Stimulated activated CD8-positive, alpha-beta memory T cell treated with anti-CD3 and anti-CD28 coated beads, Interleukin-4, amount 100 ng/mL, for 24 hours (primary cell): ENCODE measurements at regions not wholly inside any gene's neighbourhood (a gene's known extent, or its start where the extent isn't known, plus 50 kb on each side); places are given as distances from the start of the nearest gene placed in this dataset.
"Not testable (repeated sequence)": the region's sequence is repeated elsewhere in the genome, so short reads cannot be mapped to it uniquely, and the experiment has no call there.

Experiments
- DNase-seq: peaks from one replicate; pipeline ENCODE4 v3.0.0-alpha.2; 2020; ENCODE audit warnings: low read depth

DNA sequence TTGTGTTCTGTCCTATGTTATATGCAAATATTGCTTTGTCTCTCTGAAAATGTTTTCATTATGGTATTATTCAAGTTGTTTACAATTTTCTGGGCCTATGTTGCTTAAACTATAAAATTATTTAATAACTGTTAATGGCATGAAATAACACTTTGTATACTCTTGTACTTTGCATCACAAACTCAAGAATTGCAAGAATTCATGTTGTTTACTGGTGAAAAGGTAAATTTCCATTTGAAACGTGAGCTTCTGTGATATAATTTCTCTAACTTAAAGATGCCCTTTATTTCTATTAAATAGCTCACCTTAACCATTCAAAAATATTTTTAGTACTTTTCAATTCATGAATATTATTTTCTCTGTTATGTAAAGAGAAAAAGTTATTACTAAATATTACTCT, 1504.2 kb downstream of the SUCLG1 start:
- DNase-seq, result no peak

DNA sequence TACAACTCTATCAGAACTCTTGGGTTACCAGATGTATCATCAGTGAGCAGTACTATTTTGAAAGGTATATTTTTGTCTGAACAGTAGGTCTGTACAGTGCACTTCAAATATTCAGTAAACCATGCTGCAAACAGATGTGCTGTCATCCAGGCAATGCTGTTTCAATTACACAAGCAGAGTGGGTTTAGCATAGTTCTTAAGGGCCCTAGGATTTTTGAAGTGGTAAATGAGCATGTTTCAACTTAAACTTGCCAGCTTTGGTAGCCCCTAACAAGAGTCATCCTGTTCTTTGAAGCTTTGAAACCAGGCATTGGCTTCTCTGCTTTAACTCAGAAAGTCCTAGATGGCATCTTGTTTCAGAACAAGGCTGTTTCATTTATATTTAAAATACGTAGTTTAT, 1519.9 kb downstream of the SUCLG1 start:
- DNase-seq, result no peak

- not testable (repeated sequence) for DNase-seq
These were observed 1520.7 kb downstream of the SUCLG1 start for GRCh38 chr2:82938321-82938845.

DNA sequence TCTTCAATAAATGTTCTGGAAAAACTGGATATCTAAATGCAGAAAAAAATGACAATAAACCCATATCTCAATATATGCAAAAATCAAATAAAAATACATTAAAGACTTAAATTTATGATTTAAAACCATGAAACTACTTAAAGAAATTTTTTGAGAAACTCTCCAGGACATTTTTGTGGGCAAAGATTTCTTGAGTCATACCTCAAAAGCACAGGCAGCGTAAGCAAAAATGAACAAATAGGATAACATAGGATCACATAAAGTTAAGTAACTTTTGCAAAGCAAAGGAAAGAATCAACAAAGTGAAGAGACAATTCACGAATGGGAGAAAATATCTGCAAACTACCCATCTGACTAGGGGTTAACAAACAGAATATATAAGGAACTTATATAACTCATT, 1545.5 kb downstream of the SUCLG1 start:
- DNase-seq, result no peak

GRCh38 chr2:82896117-82896516, 1563.0 kb downstream of the SUCLG1 start:
- no peak for DNase-seq

- DNase-seq, result no peak
These were observed 1565.9 kb downstream of the SUCLG1 start for GRCh38 chr2:82893190-82893589.

- no peak for DNase-seq
These were observed 1579.3 kb downstream of the SUCLG1 start for GRCh38 chr2:82879803-82880202.

DNA sequence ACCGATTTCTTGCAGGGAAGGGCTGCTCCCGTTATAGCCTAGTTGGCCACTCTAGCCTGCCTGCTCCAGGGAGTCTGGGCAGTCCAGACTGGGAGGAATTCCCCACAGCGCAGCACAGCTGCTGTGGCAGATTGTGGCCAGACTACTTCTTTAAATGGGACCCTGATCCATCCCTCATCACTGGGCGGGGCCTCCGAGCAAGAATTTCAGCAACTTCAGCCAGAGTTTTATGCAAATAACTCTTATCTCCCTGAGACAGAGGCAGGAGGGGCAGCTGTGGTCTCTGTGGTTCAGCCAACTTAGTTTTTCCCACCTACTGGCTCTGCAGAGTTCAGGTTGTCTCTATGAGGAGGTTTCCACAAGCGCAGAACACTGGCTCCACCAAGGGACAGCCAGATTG, 1583.2 kb downstream of the SUCLG1 start:
- no peak for DNase-seq

DNA sequence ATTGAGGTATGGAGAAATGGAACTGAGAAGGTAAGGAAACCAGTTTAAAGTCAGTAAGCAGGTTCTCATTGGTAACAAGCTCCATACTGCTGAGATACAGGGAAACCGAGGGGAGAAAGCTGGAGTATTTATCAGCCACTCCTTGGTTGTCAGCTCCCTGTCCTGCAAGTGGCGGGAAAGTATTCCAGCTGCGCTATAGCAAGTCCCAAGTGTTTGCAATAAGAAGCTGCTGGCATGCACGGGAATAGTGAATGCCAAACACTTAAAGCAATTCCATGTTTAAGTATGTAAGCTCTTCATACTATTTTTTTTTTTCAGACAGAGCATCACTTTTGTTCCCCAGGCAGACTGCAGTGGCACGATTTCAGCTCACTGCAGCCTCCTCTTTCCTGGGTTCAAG, 1601.1 kb downstream of the SUCLG1 start:
- no peak for DNase-seq

GRCh38 chr2:82853299-82853698, 1605.8 kb downstream of the SUCLG1 start:
- DNase-seq, result no peak

DNA sequence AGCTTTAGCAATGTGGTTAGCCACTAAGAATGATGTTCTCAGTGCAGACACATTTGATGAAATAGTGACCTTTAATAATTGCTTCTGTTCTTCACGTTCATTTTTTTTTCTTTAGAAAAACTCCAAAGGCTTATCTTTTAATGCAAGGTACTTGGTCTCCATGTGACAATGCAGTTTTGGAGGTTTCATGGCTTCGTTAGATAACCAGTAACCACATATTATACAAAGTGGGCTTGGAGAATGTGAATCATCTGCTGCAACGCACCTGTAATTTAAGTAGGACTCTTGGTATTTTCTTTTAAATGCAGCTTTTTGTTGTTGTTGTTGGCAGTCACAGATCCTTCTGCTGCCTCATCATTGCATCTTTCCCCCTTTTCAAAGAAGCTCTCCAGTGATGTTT, 1606.3 kb downstream of the SUCLG1 start:
- no peak for DNase-seq

DNA sequence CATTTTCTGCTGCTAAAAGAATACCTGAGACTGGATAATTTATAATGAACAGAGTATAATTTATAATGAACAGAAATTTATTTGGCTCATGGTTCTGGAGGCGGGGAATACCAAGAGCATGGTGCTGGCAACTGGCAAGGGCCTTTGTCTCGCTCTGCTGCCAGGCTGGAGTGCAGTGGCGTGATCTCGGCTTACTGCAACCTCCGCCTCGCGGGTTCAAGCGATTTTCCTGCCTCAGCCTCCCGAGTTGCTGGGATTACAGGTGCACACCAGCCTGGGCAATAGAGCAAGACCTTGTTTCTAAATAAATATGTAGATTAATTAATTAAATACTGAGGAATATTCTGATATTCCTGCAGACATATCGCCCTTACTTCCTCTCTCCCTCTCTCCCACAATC, 1610.8 kb downstream of the SUCLG1 start:
- no peak for DNase-seq

GRCh38 chr2:82839036-82839435, 1620.0 kb downstream of the SUCLG1 start:
- DNase-seq, result no peak

DNA sequence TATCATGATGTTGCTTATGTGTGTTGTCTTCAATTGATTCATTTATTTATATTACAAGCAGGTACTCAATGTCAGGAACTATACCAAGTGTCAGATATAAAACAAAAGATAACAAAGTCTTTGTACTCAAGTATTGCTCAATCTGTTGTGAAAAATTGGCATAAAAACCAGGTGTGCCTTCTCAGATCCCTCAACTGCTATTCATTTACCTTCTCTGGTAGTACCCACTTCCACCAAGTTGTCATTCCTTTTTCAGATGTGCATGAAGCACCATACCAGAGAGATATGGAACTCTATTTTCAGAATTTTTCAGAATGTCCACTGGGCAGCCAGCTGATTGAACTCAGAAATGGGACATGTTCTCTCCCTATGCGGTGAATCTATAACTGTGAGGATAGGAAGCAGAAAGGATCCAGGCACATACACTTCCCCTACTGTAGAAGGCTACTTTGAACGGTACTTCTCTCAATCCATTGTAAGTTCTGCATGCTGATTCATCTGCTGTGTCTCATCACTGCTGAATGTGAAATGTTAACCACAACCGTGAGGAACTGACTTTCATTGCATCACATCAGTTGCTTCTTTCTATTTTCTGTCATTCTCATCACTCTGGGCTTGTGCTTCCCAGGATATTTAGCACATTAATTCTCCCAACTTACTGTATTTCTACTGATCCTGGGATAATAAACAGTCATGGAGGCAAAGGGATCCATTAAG, 1621.3 kb downstream of the SUCLG1 start:
- DNase-seq, result no peak

- DNase-seq, result no peak
These were observed 1624.2 kb downstream of the SUCLG1 start for GRCh38 chr2:82834893-82835292.

- no peak for DNase-seq
These were observed 1631.7 kb downstream of the SUCLG1 start for GRCh38 chr2:82827426-82827825.

- DNase-seq, result no peak
These were observed 1632.6 kb downstream of the SUCLG1 start for GRCh38 chr2:82826437-82826836.

DNA sequence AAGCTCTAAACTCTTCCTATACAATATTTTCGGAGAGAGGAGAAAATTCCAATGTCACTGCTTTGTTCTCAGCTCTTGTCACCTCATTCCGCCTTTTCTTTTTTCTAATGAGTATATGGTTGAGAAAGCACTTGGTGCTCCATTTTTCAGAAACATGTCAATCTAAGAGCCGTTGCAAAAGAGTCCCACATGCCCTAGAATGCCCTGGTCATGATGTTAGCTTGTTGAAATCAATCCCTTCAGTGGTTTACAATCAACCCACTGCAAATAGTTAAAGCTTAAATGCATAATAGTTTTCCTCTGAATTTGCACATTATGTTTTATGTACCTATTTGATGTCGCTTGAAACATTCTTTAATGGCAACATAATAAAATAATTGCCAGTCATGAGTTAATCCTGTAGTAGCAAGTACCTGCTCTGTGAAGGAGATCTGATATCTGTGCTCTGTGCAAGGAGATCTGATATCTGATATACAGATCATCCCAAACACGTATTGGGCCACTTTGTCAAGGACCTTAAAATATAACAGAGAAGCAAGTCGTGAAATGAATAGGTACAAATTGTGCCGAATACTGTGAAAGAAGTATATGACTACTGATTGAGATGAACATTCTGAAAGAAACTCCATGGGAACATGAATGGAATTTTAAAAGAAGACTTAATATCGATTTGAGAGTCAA, 1633.5 kb downstream of the SUCLG1 start:
- no peak for DNase-seq

DNA sequence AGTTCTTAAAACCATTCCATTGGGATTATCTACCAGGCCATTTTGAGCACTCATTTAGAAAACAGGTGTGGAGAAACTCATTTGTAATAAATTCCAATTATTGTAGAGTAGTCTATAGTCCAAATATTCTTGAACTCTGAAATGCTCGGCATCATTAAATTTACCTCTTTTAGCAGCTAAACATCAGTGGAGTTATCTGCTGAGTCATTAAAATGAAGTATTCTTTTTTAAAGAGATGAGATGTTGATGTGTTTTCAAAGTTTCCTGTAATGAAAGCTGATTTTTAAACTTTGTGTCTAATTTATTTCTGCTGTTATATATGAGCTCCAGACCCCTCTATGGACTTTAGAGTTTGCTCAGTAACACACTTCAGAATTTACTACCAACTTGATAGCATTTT, 1635.2 kb downstream of the SUCLG1 start:
- DNase-seq, result no peak

GRCh38 chr2:82819951-82820350, 1639.1 kb downstream of the SUCLG1 start:
- DNase-seq, result no peak

DNA sequence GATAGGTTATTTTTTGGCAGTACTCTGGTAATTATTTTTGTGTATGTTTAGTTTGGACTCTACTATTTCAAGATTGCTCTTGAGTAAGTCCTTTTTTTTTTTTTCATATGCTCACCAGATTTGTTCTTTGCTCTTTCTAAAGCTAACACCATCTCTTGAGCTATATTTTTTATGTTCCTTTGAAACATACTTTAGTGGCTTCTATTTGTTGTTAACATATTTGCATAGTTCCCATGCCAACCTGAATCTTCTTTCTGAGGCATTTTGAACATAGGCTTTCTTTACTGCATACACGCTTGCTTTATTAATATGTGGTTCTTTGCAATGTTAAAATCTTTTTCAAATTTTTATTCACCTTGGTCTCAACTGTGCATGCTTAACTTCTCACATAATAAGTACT, 1644.9 kb downstream of the SUCLG1 start:
- DNase-seq, result no peak

DNA sequence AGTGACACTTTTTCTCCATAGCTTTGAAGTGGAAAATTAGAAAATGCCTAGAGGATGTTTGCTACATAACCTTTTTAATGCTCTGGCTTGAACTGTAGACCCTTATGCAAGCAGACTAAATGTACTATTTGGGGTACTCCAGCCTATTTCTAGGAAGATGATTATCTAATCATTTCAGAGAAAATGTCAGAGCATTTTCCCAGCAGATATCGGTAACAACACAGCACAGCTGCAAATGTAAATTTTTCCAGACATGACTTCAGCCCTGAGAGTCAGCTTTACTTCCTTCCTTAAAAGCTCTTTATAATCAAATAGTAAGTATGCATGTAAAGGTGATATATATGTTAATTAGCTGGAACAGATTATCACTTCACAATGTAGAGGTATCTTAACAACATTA, 1647.1 kb downstream of the SUCLG1 start:
- DNase-seq, result no peak

- no peak for DNase-seq
These were observed 1655.8 kb downstream of the SUCLG1 start for GRCh38 chr2:82803307-82803706.

DNA sequence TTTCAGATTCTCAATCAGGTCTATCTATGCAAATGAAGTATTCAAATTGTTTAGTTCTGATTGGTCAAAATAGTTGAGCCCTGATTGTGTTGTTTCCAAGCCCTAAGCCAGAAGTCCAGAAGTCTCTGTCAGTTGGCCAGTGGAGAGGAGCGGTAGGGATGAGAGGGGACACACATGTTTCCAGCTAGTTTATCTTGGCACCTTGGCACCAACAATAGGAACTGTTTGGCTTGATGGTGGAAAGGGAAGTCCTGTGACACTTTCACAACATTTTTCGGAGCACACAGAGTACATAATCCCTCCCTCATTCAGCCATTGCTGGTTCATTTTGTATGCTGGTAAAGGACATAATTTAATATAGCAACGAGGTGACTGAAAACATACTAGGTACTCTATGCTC, 1661.6 kb downstream of the SUCLG1 start:
- no peak for DNase-seq
